Left lung (tissue), 4 donors: ENCODE measurements at regions not wholly inside any gene's neighbourhood (a gene's known extent, or its start where the extent isn't known, plus 50 kb on each side); places are given as distances from the start of the nearest gene placed in this dataset.

Source experiments
- ATAC-seq: fragments of 200-7000 bp; cut with Tn5 transposase; one replicate; pipeline ENCODE4 v1.9.1; 2020; ENCODE audit warnings: moderate library complexity
- DNase-seq, 4 donors: peaks; one replicate each; pipeline ENCODE4 v3.0.0-alpha.2; 2013 to 2020
- H3K27ac ChIP-seq, 2 donors: fragments of 200-600 bp; sonication (generic) in 1 of 2; one replicate each; pipeline versions ENCODE4 v1.5.0 to v1.8.0; 2020 to 2021
- H3K27me3 ChIP-seq, 2 donors: fragments of 200-600 bp; sonication (generic) in 1 of 2; one replicate each; pipeline versions ENCODE4 v1.5.0 to v1.8.0; 2020 to 2021
- H3K36me3 ChIP-seq, 2 donors: fragments of 200-600 bp; sonication (generic) in 1 of 2; one replicate each; pipeline versions ENCODE4 v1.5.0 to v1.8.0; 2020 to 2021
- H3K4me1 ChIP-seq, 2 donors: fragments of 200-600 bp; one replicate each; pipeline ENCODE4 v1.8.0; 2021
- H3K4me3 ChIP-seq, 2 donors: fragments of 200-600 bp; sonication (generic) in 1 of 2; one replicate each; pipeline versions ENCODE4 v1.5.0 to v1.8.0; 2020 to 2021; ENCODE audit warnings: mild to moderate bottlenecking in 1 of 2
- H3K9me3 ChIP-seq, 2 donors: fragments of 200-600 bp; sonication (generic) in 1 of 2; one replicate each; pipeline versions ENCODE4 v1.5.0 to v1.8.0; 2020 to 2021
- CTCF ChIP-seq, 2 donors: fragments of 200-600 bp; sonication (generic) in 1 of 2; IDR thresholded peaks; one replicate each; pipeline versions ENCODE4 v1.5.0 to v1.8.0; 2021; ENCODE audit warnings: antibody characterized with exemption in 2 of 2
- intact Hi-C, 2 donors: fragments of 100-400 bp; cut with DNase I; formaldehyde crosslinking; loops; one replicate each; pipeline versions ENCODE4 v1.11.2 to v1.14.2; 2022
- donor health status: DM: no; HTN: yes; CAD: no.
- donor health status: DM: no; HTN: no; CAD: no.

GRCh38 chr21:22516230-22516629 lies 1518.0 kb downstream of the NCAM2 start:
- ATAC-seq (no peak), DNase-seq (no peak)
- no peak overlapping the region for H3K4me3 ChIP-seq
- no peaks in the 10 kb centered on the region for H3K4me1 ChIP-seq
- no peaks in the 10 kb centered on the region for H3K36me3 ChIP-seq
- intact Hi-C loops: no loop called here
- H3K9me3 ChIP-seq: peaks cover 0 to 4% of the 10 kb centered on the region in 2 donors
- H3K27me3 ChIP-seq: no peaks in the 10 kb centered on the region
- H3K27ac ChIP-seq: no peak overlapping the region
- no peak for TF ChIP-seq CTCF (IDR thresholded peaks at IDR 0.05)

GRCh38 chr21:22535630-22536029 lies 1537.4 kb downstream of the NCAM2 start:
- no peak overlapping the region for H3K4me3 ChIP-seq
- no peak overlapping the region for H3K27ac ChIP-seq
- intact Hi-C loops: no loop called here
- peaks cover 0 to 26% of the 10 kb centered on the region in 2 donors for H3K9me3 ChIP-seq
- no peaks in the 10 kb centered on the region for H3K36me3 ChIP-seq
- H3K27me3 ChIP-seq: no peaks in the 10 kb centered on the region
- TF ChIP-seq CTCF (IDR thresholded peaks at IDR 0.05): no peak
- no peak for ATAC-seq
- DNase-seq: no peak
- H3K4me1 ChIP-seq: no peaks in the 10 kb centered on the region

- H3K4me3 ChIP-seq: no peak overlapping the region
- intact Hi-C loops: no loop called here
- no peaks in the 10 kb centered on the region for H3K36me3 ChIP-seq
Observed at GRCh38 chr21:22536509-22536908, 1538.3 kb downstream of the NCAM2 start.

GRCh38 chr21:22544747-22545146 lies 1546.5 kb downstream of the NCAM2 start:
- no peak for TF ChIP-seq CTCF (IDR thresholded peaks at IDR 0.05)
- intact Hi-C loops: no loop called here
- Histone ChIP-seq H3K36me3 (no peaks in the 10 kb centered on the region), H3K27ac (no peak overlapping the region), H3K4me3 (no peak overlapping the region), H3K27me3 (no peaks in the 10 kb centered on the region), H3K4me1 (no peaks in the 10 kb centered on the region), H3K9me3 (peaks cover 0 to 12% of the 10 kb centered on the region in 2 donors)
- no peak for ATAC-seq
- no peak for DNase-seq

More at GRCh38 chr21:22536509-22536908, 1538.3 kb downstream of the NCAM2 start:
- Histone ChIP-seq H3K9me3 (peaks cover 0 to 30% of the 10 kb centered on the region in 2 donors), H3K27ac (no peak overlapping the region), H3K27me3 (no peaks in the 10 kb centered on the region), H3K4me1 (no peaks in the 10 kb centered on the region)
- TF ChIP-seq CTCF (IDR thresholded peaks at IDR 0.05): no peak
- no peak for DNase-seq
- ATAC-seq: no peak

GRCh38 chr21:22552390-22552789 lies 1554.2 kb downstream of the NCAM2 start:
- no peak for TF ChIP-seq CTCF (IDR thresholded peaks at IDR 0.05)
- no peak for DNase-seq
- Histone ChIP-seq H3K27me3 (no peaks in the 10 kb centered on the region), H3K27ac (no peak overlapping the region), H3K4me3 (no peak overlapping the region), H3K36me3 (no peaks in the 10 kb centered on the region), H3K4me1 (no peaks in the 10 kb centered on the region), H3K9me3 (no peaks in the 10 kb centered on the region)
- intact Hi-C loops: no loop called here
- no peak for ATAC-seq
